NK-92 (cell line): ENCODE measurements at regions not wholly inside any gene's neighbourhood (a gene's known extent, or its start where the extent isn't known, plus 50 kb on each side); places are given as distances from the start of the nearest gene placed in this dataset.
"Not testable (repeated sequence)": the region's sequence is repeated elsewhere in the genome, so short reads cannot be mapped to it uniquely, and the experiment has no call there.

Source experiments
- DNase-seq: peaks from one replicate; lab custom pipeline; 2025; ENCODE audit not compliant: unreplicated experiment; lab: John Stamatoyannopoulos, UW

DNA sequence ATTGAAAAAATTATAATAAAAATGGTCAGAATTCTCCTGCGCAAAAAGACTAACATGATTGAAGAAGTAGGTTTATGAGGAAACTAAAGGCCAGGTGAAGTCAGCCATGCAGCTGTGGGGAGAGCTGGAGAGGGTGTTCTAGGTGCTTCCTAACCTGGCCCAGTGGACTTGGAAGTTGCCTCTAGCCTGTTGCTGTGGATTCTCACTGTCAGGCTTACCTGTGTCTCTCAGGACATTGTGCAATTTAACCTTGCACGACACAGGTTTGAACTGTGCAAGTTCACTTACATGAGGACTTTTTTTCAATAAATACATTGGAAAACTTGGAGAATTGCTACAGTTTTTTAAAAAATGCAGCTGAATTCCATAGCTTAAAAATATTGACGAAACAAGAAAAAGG lies 266.4 kb downstream of the CXCL12 start:
- no peak for DNase-seq

DNA sequence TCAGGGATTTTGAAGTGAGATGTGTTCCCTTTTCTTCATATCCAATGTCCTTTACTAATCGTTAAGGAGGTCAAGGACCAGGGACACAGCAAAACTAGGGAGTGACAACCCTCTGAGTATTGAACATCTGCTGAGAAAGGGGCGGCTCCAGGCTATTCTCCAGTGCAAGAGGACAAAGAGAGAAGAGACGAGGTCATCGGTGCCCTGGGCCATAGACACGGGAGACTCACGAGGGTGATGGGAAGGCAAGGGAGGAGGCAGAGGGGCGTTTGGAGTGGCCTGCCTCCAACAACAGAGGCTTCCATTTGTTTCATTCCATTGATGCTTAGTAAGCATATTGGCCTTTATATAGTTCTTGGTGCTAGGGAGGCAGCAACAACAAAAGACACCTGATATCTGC lies 268.4 kb downstream of the CXCL12 start:
- DNase-seq, result no peak

DNA sequence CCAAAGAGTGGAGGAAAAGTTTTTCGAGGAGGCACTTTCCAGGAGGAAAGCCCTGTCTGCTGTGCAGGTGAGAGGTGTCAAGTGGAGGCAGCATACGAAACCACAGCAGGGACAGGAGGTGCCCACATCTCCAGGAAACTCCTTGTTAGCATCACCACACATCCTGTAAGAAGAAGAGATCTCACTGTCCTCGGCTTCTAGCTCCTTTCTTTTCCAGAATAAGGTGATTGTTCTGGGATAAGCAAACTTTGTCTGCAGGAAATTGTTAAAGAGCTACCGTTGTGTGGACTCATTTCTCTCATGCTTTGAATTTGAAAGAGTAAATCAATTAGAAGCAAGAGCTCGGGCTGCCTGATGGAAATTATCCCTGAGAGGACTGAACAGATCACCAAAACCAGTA lies 269.4 kb downstream of the CXCL12 start:
- no peak for DNase-seq

DNA sequence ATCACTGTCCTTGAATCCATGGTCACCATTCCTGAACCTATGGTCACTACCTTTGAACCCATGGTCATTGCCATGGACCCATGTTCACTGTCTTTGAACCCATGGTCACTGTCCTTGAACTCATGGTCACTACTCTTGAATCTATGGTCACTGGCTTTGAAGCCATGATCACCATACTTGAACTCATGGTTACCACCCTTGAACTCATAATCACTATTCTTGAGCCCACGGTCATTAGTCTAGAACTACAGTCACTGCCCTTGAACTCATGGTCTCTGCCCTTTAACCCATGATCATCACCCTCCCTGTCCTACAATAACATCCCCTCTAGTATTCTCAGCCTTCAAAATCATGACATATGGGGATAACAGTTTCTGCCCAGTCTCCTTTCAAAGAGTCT lies 270.5 kb downstream of the CXCL12 start:
- DNase-seq, result no peak

DNA sequence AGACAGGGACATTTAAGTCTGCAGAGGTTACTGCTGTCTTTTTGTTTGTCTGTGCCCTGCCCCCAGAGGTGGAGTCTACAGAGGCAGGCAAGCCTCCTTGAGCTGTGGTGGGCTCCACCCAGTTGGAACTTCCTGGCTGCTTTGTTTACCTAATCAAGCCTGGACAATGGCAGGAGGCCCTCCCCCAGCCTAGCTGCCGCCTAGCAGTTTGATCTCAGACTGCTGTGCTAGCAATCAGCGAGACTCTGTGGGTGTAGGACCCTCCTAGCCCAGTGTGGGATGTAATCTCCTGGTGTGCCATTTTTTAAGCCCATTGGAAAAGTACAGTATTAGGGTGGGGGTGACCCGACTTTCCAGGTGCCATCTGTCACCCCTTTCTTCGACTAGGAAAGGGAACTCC lies 272.6 kb downstream of the CXCL12 start:
- not testable (repeated sequence) for DNase-seq

DNA sequence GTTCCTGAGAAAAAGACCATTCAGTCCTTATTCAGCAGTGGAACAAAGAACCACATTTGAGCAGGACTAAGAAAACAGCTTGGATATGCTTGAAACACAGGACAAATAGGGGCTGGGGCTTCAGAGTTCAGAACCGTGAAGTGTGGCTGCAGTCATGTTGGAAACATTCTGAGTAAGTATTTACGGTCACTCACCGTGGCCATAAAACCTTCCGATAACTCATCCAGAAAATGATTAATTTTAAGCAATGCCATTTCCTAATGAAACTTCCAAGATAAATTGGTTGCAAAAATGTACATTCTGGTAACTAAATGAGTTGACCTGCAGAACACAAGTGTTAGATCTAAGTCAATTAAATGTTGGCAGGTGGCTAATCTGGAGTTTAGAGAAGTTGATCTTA lies 279.2 kb downstream of the CXCL12 start:
- DNase-seq, result no peak

DNA sequence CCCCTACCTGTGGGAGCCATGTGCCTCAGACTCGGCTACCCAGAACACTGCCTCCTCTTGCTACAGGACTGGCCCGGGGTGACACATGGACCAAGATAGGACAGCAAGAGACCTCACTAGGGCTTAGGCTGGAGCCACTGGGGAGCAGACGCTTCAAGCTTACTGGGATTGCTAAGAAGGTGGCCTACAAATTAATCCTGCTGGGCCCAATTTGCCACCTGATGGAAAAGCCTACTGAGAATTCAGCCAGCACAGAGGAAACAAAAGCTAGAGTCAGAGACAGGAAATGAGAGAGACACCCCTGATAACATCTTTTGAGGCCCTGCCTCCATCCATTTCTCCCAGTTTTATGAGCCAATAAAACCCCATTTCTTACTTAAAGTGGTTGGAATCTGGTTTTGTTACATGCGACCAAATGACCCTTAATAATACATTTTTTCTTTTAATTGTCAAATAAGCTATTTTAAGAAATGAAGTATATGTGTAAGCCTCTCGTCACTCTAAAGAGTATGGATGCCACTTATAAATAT lies 282.1 kb downstream of the CXCL12 start:
- no peak for DNase-seq

DNA sequence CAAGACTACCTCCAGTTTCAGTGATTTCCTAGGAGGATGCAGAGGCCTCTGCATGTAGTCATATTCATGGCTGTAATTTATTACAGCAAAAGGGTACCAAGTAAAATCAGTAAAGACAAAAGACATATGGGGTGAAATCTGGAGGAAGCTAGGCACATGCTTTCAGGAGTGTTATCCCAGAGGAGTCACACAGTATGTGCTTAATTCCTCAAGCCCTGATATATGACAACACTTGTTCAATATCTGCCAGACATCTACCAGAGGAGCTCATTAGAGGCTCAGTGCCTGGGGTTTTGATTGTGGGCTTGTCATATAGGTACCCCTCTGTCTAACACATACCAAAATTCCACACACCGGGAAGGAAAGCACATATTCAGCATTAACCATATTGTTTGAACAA lies 283.8 kb downstream of the CXCL12 start:
- no peak for DNase-seq

DNA sequence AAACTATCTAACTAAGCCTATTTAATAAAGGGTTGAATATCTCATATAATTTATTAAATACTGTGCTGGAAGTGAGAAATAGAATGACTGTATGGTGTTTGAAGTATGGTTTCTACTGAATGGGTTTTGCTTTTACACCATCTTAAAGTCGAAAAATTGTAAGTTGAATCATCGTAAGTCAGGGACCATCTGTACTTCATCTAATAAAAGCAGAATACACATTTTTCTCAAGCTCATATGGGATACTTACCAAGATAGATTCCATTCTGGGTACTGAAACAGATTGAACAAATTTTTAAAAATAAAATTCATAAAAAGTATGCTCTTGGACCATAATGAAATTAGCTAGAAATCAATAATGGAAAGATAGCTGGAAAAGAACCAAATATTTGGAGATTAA lies 285.4 kb downstream of the CXCL12 start:
- no peak for DNase-seq

DNA sequence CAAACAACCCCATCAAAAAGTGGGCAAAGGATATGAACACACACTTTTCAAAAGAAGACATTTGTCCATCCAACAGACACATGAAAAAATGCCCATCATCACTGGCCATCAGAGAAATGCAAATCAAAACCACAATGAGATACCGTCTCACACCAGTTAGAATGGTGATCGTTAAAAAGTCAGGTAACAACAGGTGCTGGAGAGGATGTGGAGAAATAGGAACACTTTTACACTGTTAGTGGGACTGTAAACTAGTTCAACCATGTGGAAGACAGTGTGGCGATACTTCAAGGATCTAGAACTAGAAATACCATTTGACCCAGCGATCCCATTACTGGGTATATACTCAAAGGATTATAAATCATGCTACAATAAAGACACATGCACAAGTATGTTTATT lies 288.7 kb downstream of the CXCL12 start:
- not testable (repeated sequence) for DNase-seq

DNA sequence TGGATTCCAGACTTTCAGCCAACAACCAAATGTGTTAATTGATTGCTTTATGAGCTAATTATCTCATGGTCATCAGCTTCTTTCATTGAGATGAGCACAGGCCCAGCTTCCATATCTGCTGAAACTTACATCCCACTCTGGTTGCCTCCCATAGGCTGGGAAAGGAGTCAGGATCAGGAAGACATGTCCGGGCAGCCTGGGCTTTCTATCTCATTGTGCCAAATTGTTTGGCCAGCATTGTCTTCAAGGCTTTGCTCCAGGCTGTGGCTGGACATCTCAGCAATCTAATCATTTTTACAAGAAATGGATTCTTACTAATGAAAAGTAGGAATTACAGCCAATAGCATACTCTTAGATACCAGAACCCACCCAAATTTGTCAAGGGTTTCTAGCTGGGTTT lies 295.2 kb downstream of the CXCL12 start:
- DNase-seq, result no peak

DNA sequence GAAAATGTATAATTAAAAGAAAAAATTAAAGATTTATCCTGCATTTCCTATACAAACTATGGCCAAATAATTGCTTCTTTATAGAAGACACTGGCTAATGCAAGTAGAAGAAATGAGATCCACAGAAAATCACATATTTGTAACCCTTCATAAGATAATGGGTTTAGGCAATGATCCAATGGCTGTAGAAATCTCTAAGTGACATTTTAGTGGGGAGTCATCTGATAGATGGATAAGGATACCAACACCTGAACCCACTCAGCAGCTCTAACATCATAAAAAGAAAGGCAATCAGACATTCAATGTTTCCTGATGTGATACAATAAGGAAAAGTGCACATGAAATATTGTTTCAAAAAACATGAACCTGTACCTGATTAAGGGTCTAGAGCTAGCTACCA lies 297.5 kb downstream of the CXCL12 start:
- no peak for DNase-seq

DNA sequence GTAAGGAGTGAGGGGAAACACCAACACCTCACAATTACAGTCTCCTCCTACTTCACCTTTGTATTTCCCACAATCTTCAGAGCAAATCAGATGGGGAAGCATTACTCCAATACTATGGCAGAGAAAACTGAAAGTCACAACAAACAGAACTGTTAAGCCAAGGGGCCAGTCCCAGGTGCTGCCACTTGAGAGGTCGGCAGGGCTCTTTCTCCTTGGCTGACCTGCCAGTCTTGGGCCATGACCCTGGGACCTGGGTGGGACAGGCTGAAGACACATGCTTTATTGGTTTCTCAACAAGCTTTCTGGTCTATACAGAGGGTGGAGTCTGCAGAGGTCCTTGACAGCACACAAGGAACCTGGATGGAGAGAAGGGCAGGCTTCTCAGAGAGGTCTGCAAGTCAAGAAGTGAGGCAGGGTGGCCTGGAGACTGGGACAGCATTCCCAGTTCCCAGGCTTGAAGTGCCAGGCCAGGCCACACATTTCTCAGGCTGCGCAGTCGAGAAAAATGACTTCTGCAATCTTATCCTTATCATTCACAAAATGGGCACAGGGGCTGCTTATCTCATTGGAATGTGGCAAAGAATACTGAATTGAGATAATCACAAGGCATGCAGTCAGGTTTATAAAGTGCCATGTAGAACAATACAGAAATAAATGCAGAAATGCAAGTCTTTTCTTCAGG lies 301.0 kb downstream of the CXCL12 start:
- DNase-seq, result no peak

DNA sequence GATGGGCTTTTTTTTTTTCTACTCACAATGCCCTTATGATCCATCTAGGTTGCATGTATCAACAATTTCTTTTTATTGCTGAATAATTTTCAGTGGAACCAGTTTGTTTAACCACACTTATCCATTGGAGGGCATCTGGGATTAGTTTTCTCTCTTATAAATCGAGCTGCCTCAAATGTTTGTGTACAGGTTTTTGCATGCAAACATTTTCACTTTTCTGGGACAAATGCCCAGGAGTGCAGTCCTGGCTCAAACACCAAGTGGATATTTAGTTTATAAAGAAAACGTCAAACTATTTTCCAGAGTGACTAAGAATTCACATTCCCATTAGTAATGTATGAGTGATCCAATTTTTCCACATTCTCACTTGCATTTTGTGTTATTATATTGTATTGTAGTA lies 313.4 kb downstream of the CXCL12 start:
- DNase-seq, result no peak

DNA sequence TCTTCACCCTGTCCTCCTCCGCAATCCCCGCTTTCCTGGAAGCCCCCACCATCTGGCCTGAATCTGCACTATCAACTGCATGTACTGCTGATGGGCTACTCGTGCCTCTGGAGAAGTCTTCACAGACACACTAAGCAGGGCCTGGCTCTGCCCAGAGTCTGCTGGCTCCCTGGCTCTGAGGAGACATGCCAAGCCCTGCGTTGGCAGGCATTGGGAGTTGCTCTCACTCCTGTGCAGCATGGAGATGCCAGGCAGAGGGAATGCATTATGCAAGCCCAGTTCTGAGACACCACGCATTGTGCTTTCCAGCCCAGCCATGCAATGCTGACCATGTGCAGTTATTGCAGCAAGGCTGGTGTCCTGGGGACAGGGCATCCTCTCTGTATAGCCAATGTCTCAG lies 314.6 kb downstream of the CXCL12 start:
- no peak for DNase-seq

DNA sequence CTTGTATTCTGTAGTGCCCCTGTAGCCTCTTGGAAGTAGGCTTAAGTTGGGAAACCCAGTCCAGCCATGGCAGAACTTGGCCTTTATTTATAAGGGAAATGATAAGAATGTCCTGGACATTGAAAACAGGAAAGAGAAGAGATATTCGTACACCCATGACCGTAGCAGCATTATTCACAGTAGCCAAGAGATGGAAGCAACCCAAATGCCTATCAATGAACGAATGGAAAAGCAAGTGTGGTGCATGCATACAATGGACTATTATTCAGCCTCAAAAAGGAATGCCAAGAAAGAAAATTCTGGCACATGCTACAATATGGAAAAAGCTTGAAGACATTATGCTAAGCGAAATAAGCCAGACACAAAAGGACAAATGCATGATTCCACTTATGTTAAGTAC lies 315.3 kb downstream of the CXCL12 start:
- no peak for DNase-seq

DNA sequence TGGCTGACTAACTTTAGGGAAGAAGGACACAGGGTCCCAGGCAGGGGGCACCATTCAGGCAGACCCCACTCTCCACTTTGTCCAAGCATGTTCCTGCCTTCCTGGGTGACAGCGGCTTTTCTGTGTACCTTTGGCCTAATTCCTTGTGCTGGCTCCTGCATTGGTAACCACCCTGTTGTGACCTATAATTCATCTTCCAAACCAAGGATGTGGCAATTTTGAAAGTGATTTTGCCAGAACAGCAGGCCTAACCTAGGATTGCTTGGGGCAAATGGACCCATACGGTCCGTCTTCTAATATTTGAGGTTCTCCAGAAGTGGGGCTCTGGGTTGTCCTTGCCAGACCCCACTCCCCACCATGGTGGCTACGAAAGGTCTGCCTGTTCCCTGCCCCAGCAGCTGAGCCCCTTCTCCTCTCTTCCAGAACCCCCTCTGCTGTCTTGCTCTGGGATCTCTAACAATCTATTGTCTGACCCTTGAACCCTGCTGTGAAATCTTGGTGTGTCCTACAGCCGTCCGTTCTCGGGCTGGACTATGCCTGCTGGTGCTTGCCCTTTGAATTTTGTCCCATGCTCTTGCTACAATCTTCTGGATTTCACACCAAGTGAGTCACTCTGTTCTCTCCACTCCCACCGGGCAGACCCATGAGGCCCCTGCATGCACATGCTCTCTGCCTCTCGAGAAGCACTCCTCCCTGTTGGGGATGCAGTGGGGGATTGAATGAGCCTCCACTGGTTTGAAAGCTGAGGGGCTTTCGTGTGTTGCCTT lies 316.0 kb downstream of the CXCL12 start:
- no peak for DNase-seq

DNA sequence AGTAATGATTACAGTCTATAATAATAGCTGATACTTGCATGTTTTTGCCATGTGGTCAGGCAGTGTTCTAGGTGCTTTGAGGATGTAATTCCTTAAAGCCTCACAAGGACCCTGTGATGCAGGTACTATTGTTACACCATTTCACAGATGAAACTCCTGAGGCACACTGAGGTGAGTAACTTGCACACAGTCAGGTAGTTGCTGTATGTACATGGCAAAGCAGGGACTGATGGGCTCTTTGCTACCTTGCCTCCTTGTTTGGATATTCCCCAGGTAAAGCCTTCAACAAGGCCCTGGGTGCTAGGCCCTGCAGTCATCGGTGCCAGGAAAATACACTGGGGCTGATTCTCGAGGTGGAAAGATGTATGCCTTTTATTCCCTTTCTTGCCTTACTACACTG lies 317.5 kb downstream of the CXCL12 start:
- DNase-seq, result no peak

DNA sequence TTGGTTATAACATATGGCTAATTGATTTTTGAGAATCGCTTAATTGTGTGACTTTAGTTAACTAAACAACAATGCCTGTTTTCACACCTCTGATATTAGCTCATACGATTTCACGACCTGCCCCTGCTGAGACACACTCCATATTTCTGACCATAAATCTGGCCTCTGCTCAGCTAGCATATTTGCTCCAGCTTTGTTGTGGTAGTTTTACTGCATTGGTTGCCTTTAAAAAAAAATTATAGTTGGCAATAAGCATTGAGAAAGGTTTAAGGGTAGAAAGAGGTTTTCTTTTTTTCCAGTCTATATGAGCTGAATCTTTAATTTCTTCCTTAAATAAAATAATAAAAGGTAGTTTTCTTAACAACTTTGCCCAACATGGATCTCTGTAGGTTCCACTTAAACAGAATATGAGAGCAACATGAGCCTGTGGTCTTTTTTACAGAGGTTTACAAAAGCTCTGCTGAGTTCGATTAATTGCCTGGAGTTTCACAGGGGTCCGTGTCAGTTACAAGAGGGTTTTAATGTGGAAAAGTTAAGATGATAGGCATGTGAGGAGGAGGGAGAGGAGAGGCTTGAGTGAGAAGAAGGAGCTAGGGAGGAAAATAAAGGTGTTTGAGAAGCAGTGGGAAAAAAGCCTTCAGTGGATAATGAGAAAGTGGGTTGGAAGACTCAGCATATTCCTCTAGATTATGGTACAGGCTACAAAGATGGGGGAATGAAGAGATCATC lies 318.2 kb downstream of the CXCL12 start:
- DNase-seq, result no peak

DNA sequence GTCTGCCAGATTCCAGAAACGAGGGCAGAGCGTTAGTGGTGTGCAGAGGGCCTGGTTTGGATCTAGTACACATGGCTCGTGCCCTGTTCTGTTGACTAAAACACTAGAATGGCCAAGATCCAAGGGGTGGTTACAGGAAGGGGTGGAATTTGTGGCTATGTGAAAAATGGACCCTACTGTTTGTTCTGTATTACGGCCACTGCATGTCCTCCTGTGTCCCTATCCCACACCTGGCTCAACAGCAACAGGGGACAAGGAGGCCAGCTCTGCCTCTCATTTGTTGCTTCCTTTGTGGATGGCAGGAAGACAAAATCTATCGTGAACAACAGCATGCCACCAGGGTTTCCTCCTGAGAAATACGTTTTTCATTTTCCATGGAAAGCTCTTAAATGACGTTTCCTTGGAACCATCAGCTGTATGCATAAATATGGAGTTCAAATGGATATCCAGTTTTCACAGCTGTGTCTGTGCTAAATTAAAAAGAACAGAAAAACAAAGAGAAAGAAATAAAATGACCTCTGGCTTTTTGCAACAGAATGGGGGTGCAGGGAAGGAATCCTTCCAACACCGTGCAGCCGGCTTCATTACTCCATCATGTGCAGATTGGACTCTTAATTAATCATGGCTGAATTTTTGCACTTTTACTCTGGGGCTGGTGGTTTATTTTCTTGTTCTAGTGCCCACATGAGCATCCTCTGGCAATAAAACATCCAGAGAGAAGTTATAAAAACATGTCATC lies 318.9 kb downstream of the CXCL12 start:
- no peak for DNase-seq
